HL-60 (cell line): ENCODE measurements at regions not wholly inside any gene's neighbourhood (a gene's known extent, or its start where the extent isn't known, plus 50 kb on each side); places are given as distances from the start of the nearest gene placed in this dataset.

ENCODE experiments used
- GABPA ChIP-seq: IDR thresholded peaks from 2 replicates; pipeline ENCODE4 v1.6.1; 2012; ENCODE audit warnings: low read depth
- POLR2AphosphoS5 ChIP-seq: IDR thresholded peaks from 2 replicates; pipeline ENCODE4 v1.6.1; 2012; ENCODE audit warnings: low read depth
- SPI1 ChIP-seq: IDR thresholded peaks from 2 replicates; pipeline ENCODE4 v1.6.1; 2012; ENCODE audit warnings: low read depth, mild to moderate bottlenecking, borderline replicate concordance
- TF ChIP-seq, protein P1 (sequence below): IDR thresholded peaks from one replicate; pipeline ENCODE4 v1.5.1; 2011; ENCODE audit warnings: low read length, control low read depth, inconsistent platforms; ENCODE audit not compliant: insufficient read depth
- TF ChIP-seq, protein P2 (sequence below): IDR thresholded peaks from 2 replicates; pipeline ENCODE4 v1.6.1; 2012; ENCODE audit warnings: low read depth; ENCODE audit not compliant: insufficient replicate concordance

DNA sequence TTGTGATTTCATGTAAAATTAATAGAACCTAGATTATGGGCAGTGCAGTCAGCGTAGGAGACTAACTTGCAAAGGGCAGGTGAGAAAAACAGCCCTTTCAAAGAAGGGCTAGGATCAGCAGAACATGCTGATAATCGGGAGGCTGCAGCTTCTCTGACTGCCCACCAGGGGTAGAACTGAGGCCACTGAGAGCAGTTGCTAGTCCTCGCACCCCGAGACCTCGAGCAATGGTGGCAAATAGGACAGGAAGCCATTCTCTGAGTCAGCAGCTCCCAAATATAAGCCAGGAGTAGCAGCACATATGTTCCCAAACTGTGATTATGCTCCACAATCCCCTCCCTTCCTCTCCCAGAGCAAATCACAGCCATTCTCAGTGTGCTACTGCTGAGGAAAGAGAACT is 186.5 kb downstream of the MSL3 start:
- TF ChIP-seq, protein P1, sequence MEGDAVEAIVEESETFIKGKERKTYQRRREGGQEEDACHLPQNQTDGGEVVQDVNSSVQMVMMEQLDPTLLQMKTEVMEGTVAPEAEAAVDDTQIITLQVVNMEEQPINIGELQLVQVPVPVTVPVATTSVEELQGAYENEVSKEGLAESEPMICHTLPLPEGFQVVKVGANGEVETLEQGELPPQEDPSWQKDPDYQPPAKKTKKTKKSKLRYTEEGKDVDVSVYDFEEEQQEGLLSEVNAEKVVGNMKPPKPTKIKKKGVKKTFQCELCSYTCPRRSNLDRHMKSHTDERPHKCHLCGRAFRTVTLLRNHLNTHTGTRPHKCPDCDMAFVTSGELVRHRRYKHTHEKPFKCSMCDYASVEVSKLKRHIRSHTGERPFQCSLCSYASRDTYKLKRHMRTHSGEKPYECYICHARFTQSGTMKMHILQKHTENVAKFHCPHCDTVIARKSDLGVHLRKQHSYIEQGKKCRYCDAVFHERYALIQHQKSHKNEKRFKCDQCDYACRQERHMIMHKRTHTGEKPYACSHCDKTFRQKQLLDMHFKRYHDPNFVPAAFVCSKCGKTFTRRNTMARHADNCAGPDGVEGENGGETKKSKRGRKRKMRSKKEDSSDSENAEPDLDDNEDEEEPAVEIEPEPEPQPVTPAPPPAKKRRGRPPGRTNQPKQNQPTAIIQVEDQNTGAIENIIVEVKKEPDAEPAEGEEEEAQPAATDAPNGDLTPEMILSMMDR = no peak
- TF ChIP-seq SPI1 (no peak), GABPA (no peak), POLR2AphosphoS5 (no peak)
- TF ChIP-seq, protein P2, sequence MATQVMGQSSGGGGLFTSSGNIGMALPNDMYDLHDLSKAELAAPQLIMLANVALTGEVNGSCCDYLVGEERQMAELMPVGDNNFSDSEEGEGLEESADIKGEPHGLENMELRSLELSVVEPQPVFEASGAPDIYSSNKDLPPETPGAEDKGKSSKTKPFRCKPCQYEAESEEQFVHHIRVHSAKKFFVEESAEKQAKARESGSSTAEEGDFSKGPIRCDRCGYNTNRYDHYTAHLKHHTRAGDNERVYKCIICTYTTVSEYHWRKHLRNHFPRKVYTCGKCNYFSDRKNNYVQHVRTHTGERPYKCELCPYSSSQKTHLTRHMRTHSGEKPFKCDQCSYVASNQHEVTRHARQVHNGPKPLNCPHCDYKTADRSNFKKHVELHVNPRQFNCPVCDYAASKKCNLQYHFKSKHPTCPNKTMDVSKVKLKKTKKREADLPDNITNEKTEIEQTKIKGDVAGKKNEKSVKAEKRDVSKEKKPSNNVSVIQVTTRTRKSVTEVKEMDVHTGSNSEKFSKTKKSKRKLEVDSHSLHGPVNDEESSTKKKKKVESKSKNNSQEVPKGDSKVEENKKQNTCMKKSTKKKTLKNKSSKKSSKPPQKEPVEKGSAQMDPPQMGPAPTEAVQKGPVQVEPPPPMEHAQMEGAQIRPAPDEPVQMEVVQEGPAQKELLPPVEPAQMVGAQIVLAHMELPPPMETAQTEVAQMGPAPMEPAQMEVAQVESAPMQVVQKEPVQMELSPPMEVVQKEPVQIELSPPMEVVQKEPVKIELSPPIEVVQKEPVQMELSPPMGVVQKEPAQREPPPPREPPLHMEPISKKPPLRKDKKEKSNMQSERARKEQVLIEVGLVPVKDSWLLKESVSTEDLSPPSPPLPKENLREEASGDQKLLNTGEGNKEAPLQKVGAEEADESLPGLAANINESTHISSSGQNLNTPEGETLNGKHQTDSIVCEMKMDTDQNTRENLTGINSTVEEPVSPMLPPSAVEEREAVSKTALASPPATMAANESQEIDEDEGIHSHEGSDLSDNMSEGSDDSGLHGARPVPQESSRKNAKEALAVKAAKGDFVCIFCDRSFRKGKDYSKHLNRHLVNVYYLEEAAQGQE = no peak
